ENCODE measurements at regions not wholly inside any gene's neighbourhood (a gene's known extent, or its start where the extent isn't known, plus 50 kb on each side); places are given as distances from the start of the nearest gene placed in this dataset.

GRCh38 chr6:170042596-170043118 lies 248.2 kb downstream of the DLL1 start:
- H2BK5ac ChIP-seq (ENCODE audit: low read length): no peak overlapping the region
- no peak overlapping the region for H3K27ac ChIP-seq (replicated peaks; ENCODE audit: low read length)
- no peak overlapping the region for H3K4me2 ChIP-seq (ENCODE audit: insufficient read depth, low read length, poor library complexity, severe bottlenecking)
- no peak overlapping the region for H3K4me3 ChIP-seq (ENCODE audit: low read length in 2 of 2)
- no peak overlapping the region for H2BK120ac ChIP-seq (ENCODE audit: low read depth, low read length)
- peaks cover 0 to 9% (median 0%) of the 10 kb centered on the region in 3 experiments for H3K27me3 ChIP-seq (ENCODE audit: control insufficient read depth in 3 of 3, insufficient read depth in 3 of 3, low read depth in 1 of 3, low read length in 3 of 3)
- no peak overlapping the region for H3K14ac ChIP-seq (ENCODE audit: low read length)
- H4K91ac ChIP-seq (ENCODE audit: low read depth, low read length, poor library complexity): no peak overlapping the region
- H3K9me3 ChIP-seq (replicated peaks in 1 of 2; ENCODE audit: control insufficient read depth in 2 of 2, insufficient read depth in 1 of 2, low read depth in 1 of 2, low read length in 2 of 2): no peaks in the 10 kb centered on the region
- no peak overlapping the region for H2AK5ac ChIP-seq (ENCODE audit: low read depth, low read length)
- no peak for DNase-seq (ENCODE audit: low spot score)
- H3K36me3 ChIP-seq (replicated peaks in 1 of 2; ENCODE audit: control insufficient read depth in 2 of 2, insufficient read depth in 2 of 2, low read length in 2 of 2): no peaks in the 10 kb centered on the region
- H2BK15ac ChIP-seq (ENCODE audit: low read length): no peak overlapping the region
- no CpG with 5 or more reads among the region's 13 CpGs for WGBS, 2 donors (ENCODE audit: extremely low coverage in 2 of 2, insufficient read length in 2 of 2, insufficient replicate concordance in 1 of 2)
- no peak overlapping the region for H3K4ac ChIP-seq (ENCODE audit: low read length)
- H2BK12ac ChIP-seq (ENCODE audit: low read length): no peak overlapping the region
- H4K8ac ChIP-seq (ENCODE audit: low read depth, low read length): no peak overlapping the region
- H3K79me1 ChIP-seq (ENCODE audit: low read depth, low read length): no peaks in the 10 kb centered on the region
- H3K4me1 ChIP-seq (ENCODE audit: control insufficient read depth in 2 of 2, insufficient read depth in 1 of 2, low read depth in 1 of 2, low read length in 2 of 2): peaks cover 0 to 5% of the 10 kb centered on the region in 2 donors
- no peak overlapping the region for H3K9ac ChIP-seq (ENCODE audit: low read depth, low read length, poor library complexity)
- H3K18ac ChIP-seq (ENCODE audit: low read length): no peak overlapping the region
- no peak overlapping the region for H2AFZ ChIP-seq (ENCODE audit: low read length)
- H3K23ac ChIP-seq (ENCODE audit: low read depth, low read length, poor library complexity): no peak overlapping the region

GRCh38 chr6:170042123-170042522 lies 248.8 kb downstream of the DLL1 start:
- H3K4ac ChIP-seq (ENCODE audit: low read length): no peak overlapping the region
- H3K9ac ChIP-seq (ENCODE audit: low read depth, low read length, poor library complexity): no peak overlapping the region
- no peak overlapping the region for H4K8ac ChIP-seq (ENCODE audit: low read depth, low read length)
- no peak overlapping the region for H3K14ac ChIP-seq (ENCODE audit: low read length)
- peaks cover 0 to 9% (median 0%) of the 10 kb centered on the region in 3 experiments for H3K27me3 ChIP-seq (ENCODE audit: control insufficient read depth in 3 of 3, insufficient read depth in 3 of 3, low read depth in 1 of 3, low read length in 3 of 3)
- no peaks in the 10 kb centered on the region for H3K9me3 ChIP-seq (replicated peaks in 1 of 2; ENCODE audit: control insufficient read depth in 2 of 2, insufficient read depth in 1 of 2, low read depth in 1 of 2, low read length in 2 of 2)
- H3K4me1 ChIP-seq (ENCODE audit: control insufficient read depth in 2 of 2, insufficient read depth in 1 of 2, low read depth in 1 of 2, low read length in 2 of 2): peaks cover 0 to 5% of the 10 kb centered on the region in 2 donors
- H2BK5ac ChIP-seq (ENCODE audit: low read length): no peak overlapping the region
- H2AK5ac ChIP-seq (ENCODE audit: low read depth, low read length): no peak overlapping the region
- WGBS, 2 donors (ENCODE audit: extremely low coverage in 2 of 2, insufficient read length in 2 of 2, insufficient replicate concordance in 1 of 2): no CpG with 5 or more reads among the region's 4 CpGs
- H3K36me3 ChIP-seq (replicated peaks in 1 of 2; ENCODE audit: control insufficient read depth in 2 of 2, insufficient read depth in 2 of 2, low read length in 2 of 2): no peaks in the 10 kb centered on the region
- no peak for DNase-seq (ENCODE audit: low spot score)
- no peak overlapping the region for H3K23ac ChIP-seq (ENCODE audit: low read depth, low read length, poor library complexity)
- no peak overlapping the region for H3K18ac ChIP-seq (ENCODE audit: low read length)
- no peak overlapping the region for H2AFZ ChIP-seq (ENCODE audit: low read length)
- peak overlapping the region; percentile 14 for H2BK12ac ChIP-seq (ENCODE audit: low read length)
- no peak overlapping the region for H4K91ac ChIP-seq (ENCODE audit: low read depth, low read length, poor library complexity)
- H2BK120ac ChIP-seq (ENCODE audit: low read depth, low read length): no peak overlapping the region
- H3K79me1 ChIP-seq (ENCODE audit: low read depth, low read length): no peaks in the 10 kb centered on the region
- H3K4me2 ChIP-seq (ENCODE audit: insufficient read depth, low read length, poor library complexity, severe bottlenecking): no peak overlapping the region
- no peak overlapping the region for H3K27ac ChIP-seq (replicated peaks; ENCODE audit: low read length)
- H2BK15ac ChIP-seq (ENCODE audit: low read length): no peak overlapping the region
- H3K4me3 ChIP-seq (ENCODE audit: low read length in 2 of 2): no peak overlapping the region

- H3K4me2 ChIP-seq (ENCODE audit: insufficient read depth, low read length, poor library complexity, severe bottlenecking): no peak overlapping the region
- H2BK5ac ChIP-seq (ENCODE audit: low read length): no peak overlapping the region
- peak overlapping the region; percentile 9 for H2AK5ac ChIP-seq (ENCODE audit: low read depth, low read length)
- no peaks in the 10 kb centered on the region for H3K9me3 ChIP-seq (replicated peaks in 1 of 2; ENCODE audit: control insufficient read depth in 2 of 2, insufficient read depth in 1 of 2, low read depth in 1 of 2, low read length in 2 of 2)
- H3K18ac ChIP-seq (ENCODE audit: low read length): no peak overlapping the region
- H3K4ac ChIP-seq (ENCODE audit: low read length): no peak overlapping the region
- DNase-seq (ENCODE audit: low spot score): no peak
- no CpG with 5 or more reads among the region's 6 CpGs for WGBS, 2 donors (ENCODE audit: extremely low coverage in 2 of 2, insufficient read length in 2 of 2, insufficient replicate concordance in 1 of 2)
- H3K36me3 ChIP-seq (replicated peaks in 1 of 2; ENCODE audit: control insufficient read depth in 2 of 2, insufficient read depth in 2 of 2, low read length in 2 of 2): no peaks in the 10 kb centered on the region
- H4K8ac ChIP-seq (ENCODE audit: low read depth, low read length): no peak overlapping the region
- no peak overlapping the region for H2BK15ac ChIP-seq (ENCODE audit: low read length)
- no peaks in the 10 kb centered on the region for H3K79me1 ChIP-seq (ENCODE audit: low read depth, low read length)
- H3K4me1 ChIP-seq (ENCODE audit: control insufficient read depth in 2 of 2, insufficient read depth in 1 of 2, low read depth in 1 of 2, low read length in 2 of 2): peaks cover 0 to 5% of the 10 kb centered on the region in 2 donors
- H4K91ac ChIP-seq (ENCODE audit: low read depth, low read length, poor library complexity): no peak overlapping the region
- no peak overlapping the region for H3K4me3 ChIP-seq (ENCODE audit: low read length in 2 of 2)
- no peak overlapping the region for H2AFZ ChIP-seq (ENCODE audit: low read length)
- H3K14ac ChIP-seq (ENCODE audit: low read length): no peak overlapping the region
- no peak overlapping the region for H2BK12ac ChIP-seq (ENCODE audit: low read length)
- H2BK120ac ChIP-seq (ENCODE audit: low read depth, low read length): no peak overlapping the region
- no peak overlapping the region for H3K23ac ChIP-seq (ENCODE audit: low read depth, low read length, poor library complexity)
- H3K27ac ChIP-seq (replicated peaks; ENCODE audit: low read length): no peak overlapping the region
- H3K9ac ChIP-seq (ENCODE audit: low read depth, low read length, poor library complexity): no peak overlapping the region
- H3K27me3 ChIP-seq (ENCODE audit: control insufficient read depth in 3 of 3, insufficient read depth in 3 of 3, low read depth in 1 of 3, low read length in 3 of 3): peaks cover 0 to 9% (median 0%) of the 10 kb centered on the region in 3 experiments
These were observed 249.4 kb downstream of the DLL1 start for GRCh38 chr6:170041526-170041925.

- Histone ChIP-seq H3K27ac (replicated peaks; ENCODE audit: low read length) (no peak overlapping the region), H2AK5ac (ENCODE audit: low read depth, low read length) (peak overlapping the region; percentile 9), H3K4me2 (ENCODE audit: insufficient read depth, low read length, poor library complexity, severe bottlenecking) (no peak overlapping the region), H4K91ac (ENCODE audit: low read depth, low read length, poor library complexity) (no peak overlapping the region), H3K4ac (ENCODE audit: low read length) (no peak overlapping the region), H2BK15ac (ENCODE audit: low read length) (no peak overlapping the region), H2BK120ac (ENCODE audit: low read depth, low read length) (no peak overlapping the region), H3K14ac (ENCODE audit: low read length) (no peak overlapping the region), H2BK12ac (ENCODE audit: low read length) (no peak overlapping the region), H2BK5ac (ENCODE audit: low read length) (no peak overlapping the region), H3K36me3 (replicated peaks in 1 of 2; ENCODE audit: control insufficient read depth in 2 of 2, insufficient read depth in 2 of 2, low read length in 2 of 2) (no peaks in the 10 kb centered on the region), H3K23ac (ENCODE audit: low read depth, low read length, poor library complexity) (no peak overlapping the region), H3K9me3 (replicated peaks in 1 of 2; ENCODE audit: control insufficient read depth in 2 of 2, insufficient read depth in 1 of 2, low read depth in 1 of 2, low read length in 2 of 2) (no peaks in the 10 kb centered on the region), H3K18ac (ENCODE audit: low read length) (no peak overlapping the region), H3K4me1 (ENCODE audit: control insufficient read depth in 2 of 2, insufficient read depth in 1 of 2, low read depth in 1 of 2, low read length in 2 of 2) (peaks cover 0 to 7% of the 10 kb centered on the region in 2 donors), H4K8ac (ENCODE audit: low read depth, low read length) (no peak overlapping the region), H3K4me3 (ENCODE audit: low read length in 2 of 2) (no peak overlapping the region), H2AFZ (ENCODE audit: low read length) (no peak overlapping the region), H3K9ac (ENCODE audit: low read depth, low read length, poor library complexity) (no peak overlapping the region), H3K79me1 (ENCODE audit: low read depth, low read length) (no peaks in the 10 kb centered on the region), H3K27me3 (ENCODE audit: control insufficient read depth in 3 of 3, insufficient read depth in 3 of 3, low read depth in 1 of 3, low read length in 3 of 3) (peaks cover 0 to 9% (median 0%) of the 10 kb centered on the region in 3 experiments)
- no peak for DNase-seq (ENCODE audit: low spot score)
- WGBS, 2 donors (ENCODE audit: extremely low coverage in 2 of 2, insufficient read length in 2 of 2, insufficient replicate concordance in 1 of 2): no CpG with 5 or more reads among the region's 5 CpGs
These were observed 250.0 kb downstream of the DLL1 start for GRCh38 chr6:170040906-170041305.
